GM12891 (cell line): ENCODE measurements at regions not wholly inside any gene's neighbourhood (a gene's known extent, or its start where the extent isn't known, plus 50 kb on each side); places are given as distances from the start of the nearest gene placed in this dataset.

Experiments
- POLR2A ChIP-seq: IDR thresholded peaks from 2 replicates; pipeline ENCODE4 v1.6.1; 2011; ENCODE audit warnings: low read depth, low read length, control low read depth
- SPI1 ChIP-seq: IDR thresholded peaks from 2 replicates; pipeline ENCODE4 v1.6.1; 2011; ENCODE audit warnings: low read depth, low read length, control low read depth

GRCh38 chr7:37549076-37549931, 100.6 kb upstream of the ELMO1 start:
- no peak for TF ChIP-seq POLR2A
- no peak for TF ChIP-seq SPI1
